HEK293 (cell line): ENCODE measurements at regions not wholly inside any gene's neighbourhood (a gene's known extent, or its start where the extent isn't known, plus 50 kb on each side); places are given as distances from the start of the nearest gene placed in this dataset.

ENCODE experiments used
- CTCF ChIP-seq: fragments of 450-650 bp; formaldehyde crosslinking; IDR thresholded peaks from 2 replicates; pipeline ENCODE4 v1.5.1; 2016; ENCODE audit warnings: missing biosample characterization, missing genetic modification characterization
- PATZ1 ChIP-seq: fragments of 450-650 bp; formaldehyde crosslinking; IDR thresholded peaks from 2 replicates; pipeline ENCODE4 v1.5.1; 2016; ENCODE audit warnings: missing biosample characterization, missing genetic modification characterization
- PRDM10 ChIP-seq: fragments of 450-650 bp; formaldehyde crosslinking; IDR thresholded peaks from 2 replicates; pipeline ENCODE4 v1.5.1; 2016; ENCODE audit warnings: missing biosample characterization, missing genetic modification characterization
- PRDM4 ChIP-seq: fragments of 450-650 bp; formaldehyde crosslinking; IDR thresholded peaks from 2 replicates; pipeline ENCODE4 v1.5.1; 2017; ENCODE audit warnings: missing biosample characterization, missing genetic modification characterization
- REPIN1 ChIP-seq: fragments of 450-650 bp; formaldehyde crosslinking; IDR thresholded peaks from 2 replicates; pipeline ENCODE4 v1.5.1; 2017; ENCODE audit warnings: missing biosample characterization, missing genetic modification characterization, low read depth
- SCRT2 ChIP-seq: fragments of 450-650 bp; formaldehyde crosslinking; IDR thresholded peaks from 2 replicates; pipeline ENCODE4 v1.5.1; 2016; ENCODE audit warnings: missing biosample characterization, missing genetic modification characterization
- YY1 ChIP-seq: fragments of 450-650 bp; formaldehyde crosslinking; IDR thresholded peaks from 2 replicates; pipeline ENCODE4 v1.5.1; 2018; ENCODE audit warnings: missing biosample characterization, missing genetic modification characterization
- ZBTB7A ChIP-seq: fragments of 450-650 bp; formaldehyde crosslinking; IDR thresholded peaks from 2 replicates; pipeline ENCODE4 v1.5.1; 2016; ENCODE audit warnings: low read depth, missing biosample characterization, missing genetic modification characterization
- ZBTB8A ChIP-seq: fragments of 450-650 bp; formaldehyde crosslinking; IDR thresholded peaks from 2 replicates; pipeline ENCODE4 v1.5.1; 2016; ENCODE audit warnings: missing biosample characterization, missing genetic modification characterization
- ZNF354C ChIP-seq: fragments of 450-650 bp; formaldehyde crosslinking; IDR thresholded peaks from 2 replicates; pipeline ENCODE4 v1.5.1; 2016; ENCODE audit warnings: missing biosample characterization, missing genetic modification characterization, low read depth, borderline replicate concordance
- ZNF707 ChIP-seq: fragments of 450-650 bp; formaldehyde crosslinking; IDR thresholded peaks from 2 replicates; pipeline ENCODE4 v1.5.1; 2016; ENCODE audit warnings: missing biosample characterization, missing genetic modification characterization
- ZNF768 ChIP-seq: fragments of 450-650 bp; formaldehyde crosslinking; IDR thresholded peaks from 2 replicates; pipeline ENCODE4 v1.5.1; 2018; ENCODE audit warnings: missing biosample characterization, mild to moderate bottlenecking, missing genetic modification characterization

GRCh38 chr5:53330491-53330890 lies 149.9 kb upstream of the FST start:
- TF ChIP-seq REPIN1 (tag by site-specific recombination) (no peak), CTCF (tag by site-specific recombination) (no peak), ZBTB7A (no peak), ZBTB8A (no peak), PRDM10 (no peak), ZNF707 (tag by site-specific recombination) (no peak), YY1 (tag by site-specific recombination) (no peak), SCRT2 (tag by site-specific recombination) (no peak), PATZ1 (tag by site-specific recombination) (no peak), ZNF768 (tag by site-specific recombination) (no peak), PRDM4 (tag by site-specific recombination) (no peak), ZNF354C (tag by site-specific recombination) (no peak)
